AG04449 (cell line): ENCODE measurements at regions not wholly inside any gene's neighbourhood (a gene's known extent, or its start where the extent isn't known, plus 50 kb on each side); places are given as distances from the start of the nearest gene placed in this dataset.

Experiments
- CTCF ChIA-PET: fragments of 350-600 bp; formaldehyde crosslinking; extraction: SDS; loops from one replicate; lab custom pipeline; 2021; ENCODE audit warnings: antibody characterized with exemption; lab: Yijun Ruan, JAX
- POLR2A ChIA-PET: fragments of 400-600, 350-600 bp; formaldehyde crosslinking; extraction: SDS; loops from one replicate; lab custom pipeline; 2020; ENCODE audit warnings: antibody characterized with exemption, inconsistent platforms; lab: Yijun Ruan, JAX
- DNase-seq: peaks from one replicate; pipeline ENCODE4 v3.0.0-alpha.2; 2010; ENCODE audit warnings: low read depth, low spot score
- H3K4me3 ChIP-seq: 2 replicates; pipeline ENCODE4 v1.5.1; 2011; ENCODE audit warnings: low read depth, mild to moderate bottlenecking, control low read depth, low read length
- CTCF ChIP-seq: IDR thresholded peaks from one replicate; pipeline ENCODE4 v1.5.1; 2011; ENCODE audit warnings: mild to moderate bottlenecking, moderate library complexity, low read length, control low read depth, inconsistent platforms; ENCODE audit not compliant: insufficient read depth; ENCODE audit errors: missing control alignments

GRCh38 chr7:85950418-85950817 lies 693.3 kb upstream of the GRM3 start:
- no peak overlapping the region for H3K4me3 ChIP-seq
- ChIA-PET CTCF (no interaction called here), POLR2A (no interaction called here)
- TF ChIP-seq CTCF, result no peak
- DNase-seq, result no peak

GRCh38 chr7:85947767-85948166 lies 695.9 kb upstream of the GRM3 start:
- POLR2A ChIA-PET, result no interaction called here
- TF ChIP-seq CTCF, result no peak
- H3K4me3 ChIP-seq, result no peak overlapping the region
- no peak for DNase-seq
- CTCF ChIA-PET, result interaction anchor here (0.5 kb wide), 1 partner anchor 228 kb away, joined by 3 read pairs; no protein-coding TSS in a partner anchor

GRCh38 chr7:85940798-85941197 lies 702.9 kb upstream of the GRM3 start:
- CTCF ChIA-PET, result no interaction called here
- H3K4me3 ChIP-seq, result no peak overlapping the region
- POLR2A ChIA-PET, result no interaction called here
- no peak for DNase-seq
- TF ChIP-seq CTCF, result no peak

- TF ChIP-seq CTCF, result no peak
- ChIA-PET POLR2A (no interaction called here), CTCF (no interaction called here)
- no peak for DNase-seq
- no peak overlapping the region for H3K4me3 ChIP-seq
Measured at GRCh38 chr7:85931919-85932318, 711.8 kb upstream of the GRM3 start.

GRCh38 chr7:85928500-85928899 lies 715.2 kb upstream of the GRM3 start:
- no peak overlapping the region for H3K4me3 ChIP-seq
- POLR2A ChIA-PET, result no interaction called here
- TF ChIP-seq CTCF, result no peak
- CTCF ChIA-PET, result no interaction called here
- DNase-seq, result no peak

GRCh38 chr7:85927226-85927625 lies 716.5 kb upstream of the GRM3 start:
- no peak for DNase-seq
- TF ChIP-seq CTCF, result no peak
- H3K4me3 ChIP-seq, result no peak overlapping the region
- POLR2A ChIA-PET, result no interaction called here
- CTCF ChIA-PET, result no interaction called here
